ENCODE measurements at regions not wholly inside any gene's neighbourhood (a gene's known extent, or its start where the extent isn't known, plus 50 kb on each side); places are given as distances from the start of the nearest gene placed in this dataset.

DNA sequence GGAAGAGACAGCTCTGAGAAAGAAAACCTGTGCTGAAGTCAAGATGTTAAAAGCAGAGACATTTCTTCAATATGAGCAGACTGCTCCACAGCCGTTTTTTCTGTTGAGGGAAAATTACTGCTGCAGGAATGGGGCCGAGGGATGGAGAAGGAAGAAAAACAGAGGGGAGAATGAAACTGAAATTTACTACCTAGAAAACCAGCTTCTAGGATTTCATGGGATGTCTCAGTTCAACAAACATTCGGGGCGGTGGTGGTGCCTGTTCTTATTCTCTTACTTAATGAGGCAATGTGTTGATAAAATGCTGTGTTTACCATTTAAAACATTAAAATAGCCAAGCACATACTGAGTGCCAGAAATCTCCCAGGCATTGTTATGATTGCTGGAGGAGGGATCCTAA lies 557.1 kb upstream of the MEX3C start (continued):
- TF ChIP-seq, protein P1, sequence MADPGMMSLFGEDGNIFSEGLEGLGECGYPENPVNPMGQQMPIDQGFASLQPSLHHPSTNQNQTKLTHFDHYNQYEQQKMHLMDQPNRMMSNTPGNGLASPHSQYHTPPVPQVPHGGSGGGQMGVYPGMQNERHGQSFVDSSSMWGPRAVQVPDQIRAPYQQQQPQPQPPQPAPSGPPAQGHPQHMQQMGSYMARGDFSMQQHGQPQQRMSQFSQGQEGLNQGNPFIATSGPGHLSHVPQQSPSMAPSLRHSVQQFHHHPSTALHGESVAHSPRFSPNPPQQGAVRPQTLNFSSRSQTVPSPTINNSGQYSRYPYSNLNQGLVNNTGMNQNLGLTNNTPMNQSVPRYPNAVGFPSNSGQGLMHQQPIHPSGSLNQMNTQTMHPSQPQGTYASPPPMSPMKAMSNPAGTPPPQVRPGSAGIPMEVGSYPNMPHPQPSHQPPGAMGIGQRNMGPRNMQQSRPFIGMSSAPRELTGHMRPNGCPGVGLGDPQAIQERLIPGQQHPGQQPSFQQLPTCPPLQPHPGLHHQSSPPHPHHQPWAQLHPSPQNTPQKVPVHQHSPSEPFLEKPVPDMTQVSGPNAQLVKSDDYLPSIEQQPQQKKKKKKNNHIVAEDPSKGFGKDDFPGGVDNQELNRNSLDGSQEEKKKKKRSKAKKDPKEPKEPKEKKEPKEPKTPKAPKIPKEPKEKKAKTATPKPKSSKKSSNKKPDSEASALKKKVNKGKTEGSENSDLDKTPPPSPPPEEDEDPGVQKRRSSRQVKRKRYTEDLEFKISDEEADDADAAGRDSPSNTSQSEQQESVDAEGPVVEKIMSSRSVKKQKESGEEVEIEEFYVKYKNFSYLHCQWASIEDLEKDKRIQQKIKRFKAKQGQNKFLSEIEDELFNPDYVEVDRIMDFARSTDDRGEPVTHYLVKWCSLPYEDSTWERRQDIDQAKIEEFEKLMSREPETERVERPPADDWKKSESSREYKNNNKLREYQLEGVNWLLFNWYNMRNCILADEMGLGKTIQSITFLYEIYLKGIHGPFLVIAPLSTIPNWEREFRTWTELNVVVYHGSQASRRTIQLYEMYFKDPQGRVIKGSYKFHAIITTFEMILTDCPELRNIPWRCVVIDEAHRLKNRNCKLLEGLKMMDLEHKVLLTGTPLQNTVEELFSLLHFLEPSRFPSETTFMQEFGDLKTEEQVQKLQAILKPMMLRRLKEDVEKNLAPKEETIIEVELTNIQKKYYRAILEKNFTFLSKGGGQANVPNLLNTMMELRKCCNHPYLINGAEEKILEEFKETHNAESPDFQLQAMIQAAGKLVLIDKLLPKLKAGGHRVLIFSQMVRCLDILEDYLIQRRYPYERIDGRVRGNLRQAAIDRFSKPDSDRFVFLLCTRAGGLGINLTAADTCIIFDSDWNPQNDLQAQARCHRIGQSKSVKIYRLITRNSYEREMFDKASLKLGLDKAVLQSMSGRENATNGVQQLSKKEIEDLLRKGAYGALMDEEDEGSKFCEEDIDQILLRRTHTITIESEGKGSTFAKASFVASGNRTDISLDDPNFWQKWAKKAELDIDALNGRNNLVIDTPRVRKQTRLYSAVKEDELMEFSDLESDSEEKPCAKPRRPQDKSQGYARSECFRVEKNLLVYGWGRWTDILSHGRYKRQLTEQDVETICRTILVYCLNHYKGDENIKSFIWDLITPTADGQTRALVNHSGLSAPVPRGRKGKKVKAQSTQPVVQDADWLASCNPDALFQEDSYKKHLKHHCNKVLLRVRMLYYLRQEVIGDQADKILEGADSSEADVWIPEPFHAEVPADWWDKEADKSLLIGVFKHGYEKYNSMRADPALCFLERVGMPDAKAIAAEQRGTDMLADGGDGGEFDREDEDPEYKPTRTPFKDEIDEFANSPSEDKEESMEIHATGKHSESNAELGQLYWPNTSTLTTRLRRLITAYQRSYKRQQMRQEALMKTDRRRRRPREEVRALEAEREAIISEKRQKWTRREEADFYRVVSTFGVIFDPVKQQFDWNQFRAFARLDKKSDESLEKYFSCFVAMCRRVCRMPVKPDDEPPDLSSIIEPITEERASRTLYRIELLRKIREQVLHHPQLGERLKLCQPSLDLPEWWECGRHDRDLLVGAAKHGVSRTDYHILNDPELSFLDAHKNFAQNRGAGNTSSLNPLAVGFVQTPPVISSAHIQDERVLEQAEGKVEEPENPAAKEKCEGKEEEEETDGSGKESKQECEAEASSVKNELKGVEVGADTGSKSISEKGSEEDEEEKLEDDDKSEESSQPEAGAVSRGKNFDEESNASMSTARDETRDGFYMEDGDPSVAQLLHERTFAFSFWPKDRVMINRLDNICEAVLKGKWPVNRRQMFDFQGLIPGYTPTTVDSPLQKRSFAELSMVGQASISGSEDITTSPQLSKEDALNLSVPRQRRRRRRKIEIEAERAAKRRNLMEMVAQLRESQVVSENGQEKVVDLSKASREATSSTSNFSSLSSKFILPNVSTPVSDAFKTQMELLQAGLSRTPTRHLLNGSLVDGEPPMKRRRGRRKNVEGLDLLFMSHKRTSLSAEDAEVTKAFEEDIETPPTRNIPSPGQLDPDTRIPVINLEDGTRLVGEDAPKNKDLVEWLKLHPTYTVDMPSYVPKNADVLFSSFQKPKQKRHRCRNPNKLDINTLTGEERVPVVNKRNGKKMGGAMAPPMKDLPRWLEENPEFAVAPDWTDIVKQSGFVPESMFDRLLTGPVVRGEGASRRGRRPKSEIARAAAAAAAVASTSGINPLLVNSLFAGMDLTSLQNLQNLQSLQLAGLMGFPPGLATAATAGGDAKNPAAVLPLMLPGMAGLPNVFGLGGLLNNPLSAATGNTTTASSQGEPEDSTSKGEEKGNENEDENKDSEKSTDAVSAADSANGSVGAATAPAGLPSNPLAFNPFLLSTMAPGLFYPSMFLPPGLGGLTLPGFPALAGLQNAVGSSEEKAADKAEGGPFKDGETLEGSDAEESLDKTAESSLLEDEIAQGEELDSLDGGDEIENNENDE (IDR thresholded peaks at IDR 0.05; ENCODE audit: insufficient replicate concordance, low read length): no peak
